Ascending aorta (tissue), 2 donors: ENCODE measurements at regions not wholly inside any gene's neighbourhood (a gene's known extent, or its start where the extent isn't known, plus 50 kb on each side); places are given as distances from the start of the nearest gene placed in this dataset.
A peak's percentile ranks its signal among the peaks of the same experiment; 100 is the strongest.

Experiments
- DNase-seq, 2 donors: peaks; one replicate each; pipeline ENCODE4 v3.0.0-alpha.2; 2019; ENCODE audit warnings: low spot score in 2 of 2
- H3K27ac ChIP-seq, 2 donors: fragments of 200-600 bp; sonication (generic); one replicate each; pipeline ENCODE4 v1.5.1; 2016 to 2017; ENCODE audit warnings: mild to moderate bottlenecking in 1 of 2
- H3K27me3 ChIP-seq: fragments of 200-600 bp; sonication (generic); one replicate; pipeline ENCODE4 v1.5.1; 2017
- H3K36me3 ChIP-seq, 2 donors: fragments of 200-600 bp; sonication (generic); one replicate each; pipeline ENCODE4 v1.5.1; 2016
- H3K4me1 ChIP-seq, 2 donors: fragments of 200-600 bp; sonication (generic); one replicate each; pipeline ENCODE4 v1.5.1; 2016 to 2017; ENCODE audit warnings: mild to moderate bottlenecking in 1 of 2
- H3K4me3 ChIP-seq, 2 donors: fragments of 200-600 bp; sonication (generic); one replicate each; pipeline ENCODE4 v1.5.1; 2016 to 2017; ENCODE audit warnings: mild to moderate bottlenecking in 1 of 2
- H3K9me3 ChIP-seq, 2 donors: fragments of 200-600 bp; sonication (generic); one replicate each; pipeline ENCODE4 v1.5.1; 2016
- CTCF ChIP-seq, 3 experiments: fragments of 200-600 bp in 2 of 3; fragments of 450-650 bp in 1 of 3; sonication (generic) in 2 of 3; IDR thresholded peaks; one replicate each; pipeline ENCODE4 v1.5.1; 2016 to 2019; ENCODE audit warnings: antibody characterized with exemption in 3 of 3, mild to moderate bottlenecking in 1 of 3, moderate library complexity in 1 of 3
- intact Hi-C: fragments of 100-400 bp; cut with DNase I; formaldehyde crosslinking; loops from one replicate; pipeline ENCODE4 v1.15.1; 2023

- TF ChIP-seq CTCF (IDR thresholded peaks at IDR 0.05) = no peak
- Histone ChIP-seq H3K27me3 (no peaks in the 10 kb centered on the region), H3K27ac (peak overlapping the region; percentile 91 to 97), H3K9me3 (no peaks in the 10 kb centered on the region), H3K4me1 (peaks cover 10 to 16% of the 10 kb centered on the region in 2 donors), H3K36me3 (no peaks in the 10 kb centered on the region), H3K4me3 (peak overlapping the region in 1 of 2 donors; percentile 27)
- intact Hi-C loops = loop anchor here (1.0 to 5.0 kb wide), 7 partner anchors 21 to 179 kb away; partner anchors contain the start of gene MED13L
- DNase-seq = peak; percentile 69 to 96
Observed at GRCh38 chr12:116455540-116456329, 103.4 kb upstream of the MAP1LC3B2 start.

GRCh38 chr12:116456330-116457082, 102.7 kb upstream of the MAP1LC3B2 start:
- no peaks in the 10 kb centered on the region for H3K27me3 ChIP-seq
- no peak for TF ChIP-seq CTCF (IDR thresholded peaks at IDR 0.05)
- H3K4me3 ChIP-seq = peak overlapping the region in 1 of 2 donors; percentile 27
- no peaks in the 10 kb centered on the region for H3K36me3 ChIP-seq
- peaks cover 10 to 16% of the 10 kb centered on the region in 2 donors for H3K4me1 ChIP-seq
- intact Hi-C loops = loop anchor here (2.0 to 5.0 kb wide), 3 partner anchors 78 to 180 kb away; partner anchors contain the start of gene MED13L
- H3K9me3 ChIP-seq = no peaks in the 10 kb centered on the region
- peak in 1 of 2 donors; percentile 69 for DNase-seq
- H3K27ac ChIP-seq = peak overlapping the region; percentile 91 to 97

GRCh38 chr12:116458492-116458891, 100.7 kb upstream of the MAP1LC3B2 start:
- Histone ChIP-seq H3K4me1 (peaks cover 10 to 16% of the 10 kb centered on the region in 2 donors), H3K4me3 (no peak overlapping the region), H3K27ac (no peak overlapping the region), H3K36me3 (no peaks in the 10 kb centered on the region), H3K27me3 (no peaks in the 10 kb centered on the region), H3K9me3 (no peaks in the 10 kb centered on the region)
- no peak for TF ChIP-seq CTCF (IDR thresholded peaks at IDR 0.05)
- no peak for DNase-seq
- intact Hi-C loops = loop anchor here (5.0 kb wide), 1 partner anchor 139 kb away; no protein-coding TSS in a partner anchor

GRCh38 chr12:116459011-116459875, 99.9 kb upstream of the MAP1LC3B2 start:
- no peak for DNase-seq
- TF ChIP-seq CTCF (IDR thresholded peaks at IDR 0.05) = no peak
- no peaks in the 10 kb centered on the region for H3K9me3 ChIP-seq
- H3K27ac ChIP-seq = no peak overlapping the region
- no peak overlapping the region for H3K4me3 ChIP-seq
- intact Hi-C loops = loop anchor here (5.0 kb wide), 1 partner anchor 138 kb away; no protein-coding TSS in a partner anchor
- H3K4me1 ChIP-seq = peaks cover 10 to 16% of the 10 kb centered on the region in 2 donors
- H3K36me3 ChIP-seq = no peaks in the 10 kb centered on the region
- H3K27me3 ChIP-seq = no peaks in the 10 kb centered on the region
